Prostate gland (tissue), 2 donors: ENCODE measurements at regions not wholly inside any gene's neighbourhood (a gene's known extent, or its start where the extent isn't known, plus 50 kb on each side); places are given as distances from the start of the nearest gene placed in this dataset.

Experiments used
- POLR2A ChIP-seq: fragments of 450-650 bp; IDR thresholded peaks from one replicate; pipeline ENCODE4 v1.6.1; 2016; ENCODE audit warnings: antibody characterized with exemption, mild to moderate bottlenecking
- TF ChIP-seq, protein P1 (sequence below), 4 experiments: fragments of 200-600 bp in 2 of 4; fragments of 450-650 bp in 2 of 4; sonication (generic) in 2 of 4; IDR thresholded peaks; 1 replicate in 3 of 4; 2 replicates in 1 of 4; pipeline ENCODE4 v1.5.1; 2016 to 2019; ENCODE audit warnings: antibody characterized with exemption in 4 of 4, mild to moderate bottlenecking in 2 of 4, moderate library complexity in 2 of 4

DNA sequence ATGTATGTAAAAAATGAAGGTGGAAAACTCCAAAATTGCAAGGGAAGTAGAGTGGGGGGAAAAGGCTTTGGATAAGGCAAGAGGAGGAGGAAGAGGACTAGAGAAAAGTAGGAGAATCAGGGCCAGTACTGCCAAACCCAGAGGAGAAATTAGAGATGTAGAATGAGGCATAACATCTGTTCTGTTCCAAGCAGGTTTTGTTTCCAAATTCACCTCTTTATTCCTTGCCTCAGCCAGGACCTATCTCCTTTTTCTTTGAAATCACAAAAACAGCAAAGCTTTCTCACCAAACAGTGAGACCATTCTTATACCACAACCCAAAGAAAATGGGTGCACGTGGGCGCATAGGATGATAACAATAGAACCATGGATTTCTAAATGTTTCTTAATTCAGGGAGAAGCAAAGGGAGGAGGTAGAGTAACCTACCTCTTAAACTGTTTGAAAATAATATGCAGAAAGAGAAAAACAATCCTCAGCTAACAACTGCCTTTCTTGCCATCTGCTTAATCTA lies 383.3 kb upstream of the PKN2 start:
- TF ChIP-seq POLR2A = no peak
- TF ChIP-seq, protein P1, sequence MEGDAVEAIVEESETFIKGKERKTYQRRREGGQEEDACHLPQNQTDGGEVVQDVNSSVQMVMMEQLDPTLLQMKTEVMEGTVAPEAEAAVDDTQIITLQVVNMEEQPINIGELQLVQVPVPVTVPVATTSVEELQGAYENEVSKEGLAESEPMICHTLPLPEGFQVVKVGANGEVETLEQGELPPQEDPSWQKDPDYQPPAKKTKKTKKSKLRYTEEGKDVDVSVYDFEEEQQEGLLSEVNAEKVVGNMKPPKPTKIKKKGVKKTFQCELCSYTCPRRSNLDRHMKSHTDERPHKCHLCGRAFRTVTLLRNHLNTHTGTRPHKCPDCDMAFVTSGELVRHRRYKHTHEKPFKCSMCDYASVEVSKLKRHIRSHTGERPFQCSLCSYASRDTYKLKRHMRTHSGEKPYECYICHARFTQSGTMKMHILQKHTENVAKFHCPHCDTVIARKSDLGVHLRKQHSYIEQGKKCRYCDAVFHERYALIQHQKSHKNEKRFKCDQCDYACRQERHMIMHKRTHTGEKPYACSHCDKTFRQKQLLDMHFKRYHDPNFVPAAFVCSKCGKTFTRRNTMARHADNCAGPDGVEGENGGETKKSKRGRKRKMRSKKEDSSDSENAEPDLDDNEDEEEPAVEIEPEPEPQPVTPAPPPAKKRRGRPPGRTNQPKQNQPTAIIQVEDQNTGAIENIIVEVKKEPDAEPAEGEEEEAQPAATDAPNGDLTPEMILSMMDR (IDR thresholded peaks at IDR 0.05) = no peak
